CD14-positive monocyte (primary cell): ENCODE measurements at regions not wholly inside any gene's neighbourhood (a gene's known extent, or its start where the extent isn't known, plus 50 kb on each side); places are given as distances from the start of the nearest gene placed in this dataset.

Source experiments
- DNase-seq, 3 donors: peaks; one replicate each; pipeline ENCODE4 v3.0.0-alpha.2; 2011 to 2022
- H2AFZ ChIP-seq: 2 replicates; pipeline ENCODE4 v1.6.0; 2012; ENCODE audit warnings: mild to moderate bottlenecking, low read depth, low read length, inconsistent platforms; ENCODE audit not compliant: insufficient read depth, poor library complexity, severe bottlenecking
- H3K27ac ChIP-seq, 2 donors: 1 replicate in 1 of 2; 2 replicates in 1 of 2; pipeline ENCODE4 v1.5.1; 2012 to 2013; ENCODE audit warnings: low read length in 2 of 2, control low read depth in 1 of 2, inconsistent platforms in 1 of 2, low read depth in 1 of 2, mild to moderate bottlenecking in 1 of 2
- H3K27me3 ChIP-seq, 2 donors: one replicate each; pipeline versions ENCODE4 v1.6.0 to v1.6.1; 2011 to 2013; ENCODE audit warnings: low read length in 2 of 2; ENCODE audit not compliant: control insufficient read depth in 2 of 2, insufficient read depth in 2 of 2
- H3K36me3 ChIP-seq, 2 donors: replicated peaks in 1 of 2; 1 replicate in 1 of 2; 2 replicates in 1 of 2; pipeline versions ENCODE4 v1.5.1 to v1.6.1; 2012 to 2013; ENCODE audit warnings: low read length in 2 of 2, control low read depth in 1 of 2, inconsistent platforms in 1 of 2, mild to moderate bottlenecking in 1 of 2; ENCODE audit not compliant: insufficient read depth in 2 of 2, control insufficient read depth in 1 of 2
- H3K4me1 ChIP-seq, 2 donors: 1 replicate in 1 of 2; 2 replicates in 1 of 2; pipeline versions ENCODE4 v1.5.1 to v1.6.1; 2012 to 2013; ENCODE audit warnings: low read length in 2 of 2, control low read depth in 1 of 2, inconsistent platforms in 1 of 2, mild to moderate bottlenecking in 1 of 2, moderate library complexity in 1 of 2; ENCODE audit not compliant: insufficient read depth in 2 of 2, control insufficient read depth in 1 of 2
- H3K4me2 ChIP-seq: replicated peaks from 2 replicates; pipeline ENCODE3; 2012; ENCODE audit warnings: low read length, moderate library complexity, mild to moderate bottlenecking; ENCODE audit not compliant: poor library complexity, severe bottlenecking; ENCODE audit errors: extremely low read depth
- H3K4me3 ChIP-seq, 3 experiments: fragments of 200-600 bp in 1 of 3; sonication (generic) in 1 of 3; replicated peaks in 1 of 3; 1 replicate in 2 of 3; 2 replicates in 1 of 3; pipeline ENCODE4 v1.5.1; 2011 to 2013; ENCODE audit warnings: low read length in 3 of 3, mild to moderate bottlenecking in 3 of 3, control low read depth in 2 of 3, low read depth in 2 of 3, inconsistent platforms in 1 of 3, moderate library complexity in 1 of 3
- H3K79me2 ChIP-seq: 2 replicates; pipeline ENCODE4 v1.6.0; 2012; ENCODE audit warnings: mild to moderate bottlenecking, control low read depth, inconsistent platforms, low read length, moderate library complexity; ENCODE audit not compliant: insufficient read depth
- H3K9ac ChIP-seq: 2 replicates; pipeline ENCODE4 v1.6.0; 2017; ENCODE audit warnings: low read length, mild to moderate bottlenecking; ENCODE audit not compliant: insufficient read depth, poor library complexity, severe bottlenecking
- H3K9me3 ChIP-seq, 2 donors: replicated peaks in 1 of 2; 1 replicate in 1 of 2; 2 replicates in 1 of 2; pipeline versions ENCODE4 v1.5.1 to v1.6.1; 2012 to 2013; ENCODE audit warnings: low read length in 2 of 2, control low read depth in 1 of 2; ENCODE audit not compliant: control insufficient read depth in 1 of 2, insufficient read depth in 1 of 2
- H4K20me1 ChIP-seq: 2 replicates; pipeline ENCODE4 v1.6.0; 2012; ENCODE audit warnings: mild to moderate bottlenecking, low read length, control low read depth, moderate library complexity; ENCODE audit not compliant: insufficient read depth
- H3K27ac Mint-ChIP-seq, 7 donors: one replicate each; pipeline ENCODE4 v1.8.0; 2020; ENCODE audit warnings: mild to moderate bottlenecking in 7 of 7, mixed read lengths in 7 of 7, moderate library complexity in 6 of 7, inconsistent platforms in 2 of 7
- H3K27me3 Mint-ChIP-seq, 3 donors: one replicate each; pipeline ENCODE4 v1.8.0; 2021 to 2022; ENCODE audit warnings: low read depth in 3 of 3, mild to moderate bottlenecking in 3 of 3, mixed read lengths in 3 of 3, moderate library complexity in 3 of 3, inconsistent platforms in 1 of 3
- H3K36me3 Mint-ChIP-seq, 2 donors: one replicate each; pipeline ENCODE4 v1.8.0; 2020; ENCODE audit warnings: mixed read lengths in 2 of 2, inconsistent platforms in 1 of 2, mild to moderate bottlenecking in 1 of 2
- H3K4me1 Mint-ChIP-seq: one replicate; pipeline ENCODE4 v1.8.0; 2020; ENCODE audit warnings: mild to moderate bottlenecking, mixed read lengths
- H3K4me3 Mint-ChIP-seq, 2 donors: one replicate each; pipeline ENCODE4 v1.8.0; 2020; ENCODE audit warnings: mild to moderate bottlenecking in 2 of 2, mixed read lengths in 2 of 2, moderate library complexity in 1 of 2
- H3K9me3 Mint-ChIP-seq, 7 donors: one replicate each; pipeline ENCODE4 v1.8.0; 2020 to 2022; ENCODE audit warnings: mixed read lengths in 7 of 7, mild to moderate bottlenecking in 6 of 7, moderate library complexity in 6 of 7, inconsistent platforms in 2 of 7
- CTCF ChIP-seq: fragments of 200-600 bp; IDR thresholded peaks from one replicate; pipeline ENCODE4 v1.8.0; 2022; ENCODE audit warnings: antibody characterized with exemption, mild to moderate bottlenecking
- WGBS: methylation state at CpG from one replicate; pipeline ENCODE4 v1.1.5; 2013; ENCODE audit warnings: missing lambda C conversion rate; ENCODE audit not compliant: insufficient coverage; 5-methylcytosine and 5-hydroxymethylcytosine counted together
- intact Hi-C, 2 donors: fragments of 100-400 bp; cut with micrococcal nuclease; formaldehyde crosslinking; loops; one replicate each; pipeline versions ENCODE4 v1.15.0 to v1.15.1; 2023

- TF ChIP-seq CTCF: no peak
- Histone ChIP-seq H3K4me1 (no peaks in the 10 kb centered on the region), H3K27ac (no peak overlapping the region), H3K9me3 (no peaks in the 10 kb centered on the region), H3K9ac (no peak overlapping the region), H3K4me3 (no peak overlapping the region), H3K36me3 (no peaks in the 10 kb centered on the region), H3K27me3 (no peaks in the 10 kb centered on the region), H2AFZ (no peak overlapping the region), H3K4me2 (no peak overlapping the region), H3K79me2 (no peaks in the 10 kb centered on the region), H4K20me1 (no peaks in the 10 kb centered on the region)
- H3K9me3 Mint-ChIP-seq: peaks cover 0 to 11% (median 2%) of the 10 kb centered on the region in 7 donors
- intact Hi-C loops: no loop called here
- no peak overlapping the region for H3K4me3 Mint-ChIP-seq
- no peaks in the 10 kb centered on the region for H3K27me3 Mint-ChIP-seq
- no peaks in the 10 kb centered on the region for H3K36me3 Mint-ChIP-seq
- no peak for DNase-seq
- WGBS: 80% methylated on average over 1 of the region's 1 CpG
- no peak overlapping the region for H3K27ac Mint-ChIP-seq
- no peaks in the 10 kb centered on the region for H3K4me1 Mint-ChIP-seq
Measured at GRCh38 chr12:41736436-41736835, 408.2 kb downstream of the GXYLT1 start.

- no peaks in the 10 kb centered on the region for H3K27me3 ChIP-seq
- H3K4me3 ChIP-seq: no peak overlapping the region
- no peaks in the 10 kb centered on the region for H3K4me1 ChIP-seq
- no peaks in the 10 kb centered on the region for H3K4me1 Mint-ChIP-seq
- WGBS: no CpG with 5 or more reads among the region's 1 CpG
- no peak for TF ChIP-seq CTCF
- no peak for DNase-seq
- H3K27ac ChIP-seq: no peak overlapping the region
- peaks cover 0 to 5% of the 10 kb centered on the region in 2 donors for H3K9me3 ChIP-seq
- no peaks in the 10 kb centered on the region for H3K36me3 ChIP-seq
- H3K9ac ChIP-seq: no peak overlapping the region
- H3K27me3 Mint-ChIP-seq: no peaks in the 10 kb centered on the region
- H2AFZ ChIP-seq: no peak overlapping the region
- no peaks in the 10 kb centered on the region for H4K20me1 ChIP-seq
- peaks cover 0 to 19% (median 4%) of the 10 kb centered on the region in 7 donors for H3K9me3 Mint-ChIP-seq
- intact Hi-C loops: no loop called here
- H3K79me2 ChIP-seq: no peaks in the 10 kb centered on the region
- no peak overlapping the region for H3K27ac Mint-ChIP-seq
- no peaks in the 10 kb centered on the region for H3K36me3 Mint-ChIP-seq
- no peak overlapping the region for H3K4me3 Mint-ChIP-seq
- H3K4me2 ChIP-seq: no peak overlapping the region
Measured at GRCh38 chr12:41731691-41732090, 413.0 kb downstream of the GXYLT1 start.
